ENCODE measurements at regions not wholly inside any gene's neighbourhood (a gene's known extent, or its start where the extent isn't known, plus 50 kb on each side); places are given as distances from the start of the nearest gene placed in this dataset.
"Not testable (repeated sequence)": the region's sequence is repeated elsewhere in the genome, so short reads cannot be mapped to it uniquely, and the experiment has no call there.

DNA sequence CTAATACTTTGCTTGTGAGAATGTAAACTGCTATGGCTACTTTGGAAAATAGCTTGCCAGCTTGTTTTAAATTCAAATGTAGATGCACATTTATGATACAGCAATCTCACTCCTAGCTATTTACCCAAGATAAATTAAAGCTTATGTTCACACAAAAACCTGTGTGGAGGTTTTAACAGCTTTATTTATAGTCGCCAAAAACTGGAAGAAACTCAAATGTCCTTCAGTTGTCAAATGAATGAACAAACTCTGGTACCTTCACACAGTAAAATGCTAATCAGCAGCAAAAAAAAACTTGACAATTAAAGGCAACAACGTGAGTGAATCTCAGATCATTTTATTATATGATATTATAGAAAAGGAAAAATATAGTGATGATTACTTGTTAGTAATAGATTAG is 248.6 kb upstream of the NECTIN3 start:
- DNase-seq: no peak

DNA sequence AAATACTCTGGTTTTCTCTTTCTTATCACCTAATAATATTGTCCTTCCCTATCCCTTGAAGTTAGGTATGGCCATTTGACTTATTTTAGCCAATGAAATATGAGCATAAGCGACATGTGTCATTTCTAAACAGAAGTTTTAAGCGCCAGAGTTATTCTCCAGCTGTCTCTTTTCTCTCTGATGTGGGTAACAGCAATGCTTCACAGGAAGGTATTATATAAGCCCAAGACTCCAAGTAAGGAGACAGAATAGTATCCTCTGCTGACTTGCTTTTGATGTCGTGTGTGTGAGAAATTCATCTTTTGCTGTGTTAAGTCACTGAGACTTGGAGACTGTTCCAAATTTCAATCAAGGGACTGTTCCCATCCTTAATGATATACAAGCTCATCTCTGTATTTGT is 224.6 kb upstream of the NECTIN3 start:
- no peak for DNase-seq

DNA sequence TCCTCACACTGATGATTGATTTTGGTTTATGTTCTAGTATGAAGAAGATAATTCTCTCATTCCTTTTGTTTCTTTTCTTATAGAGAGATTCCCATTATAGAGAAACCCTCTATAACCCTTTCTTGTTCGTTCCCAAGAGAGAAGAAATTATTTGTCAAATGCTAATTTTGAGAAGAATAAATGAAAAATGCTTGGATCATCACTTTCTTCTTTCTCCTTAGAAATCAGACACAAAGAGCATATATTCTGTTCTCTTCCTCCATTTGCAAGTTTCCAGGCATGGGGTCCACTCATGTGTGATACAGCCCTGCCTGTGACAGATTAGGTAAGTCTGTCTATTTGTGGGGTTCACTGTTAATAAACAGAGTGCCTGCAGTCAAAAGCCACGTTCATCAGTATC is 222.6 kb upstream of the NECTIN3 start:
- DNase-seq: no peak

DNA sequence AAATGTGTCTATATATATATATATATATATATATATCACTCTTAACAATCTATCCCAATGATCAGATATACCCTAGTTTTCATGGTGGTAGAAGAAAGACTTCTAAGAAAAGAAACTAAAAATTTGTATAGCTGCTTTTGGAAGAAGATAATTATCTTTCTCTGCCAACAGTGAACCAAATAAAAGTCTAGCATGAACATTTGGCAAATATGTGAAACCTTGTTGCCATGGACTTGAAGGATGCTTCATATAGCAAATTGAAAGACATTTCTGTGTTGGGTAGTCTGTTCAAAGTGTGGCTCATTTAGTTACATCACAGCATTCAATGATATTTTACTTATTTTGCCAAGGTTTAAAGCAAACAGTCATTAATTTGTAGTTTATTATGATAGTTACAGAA is 219.9 kb upstream of the NECTIN3 start:
- DNase-seq: no peak

DNA sequence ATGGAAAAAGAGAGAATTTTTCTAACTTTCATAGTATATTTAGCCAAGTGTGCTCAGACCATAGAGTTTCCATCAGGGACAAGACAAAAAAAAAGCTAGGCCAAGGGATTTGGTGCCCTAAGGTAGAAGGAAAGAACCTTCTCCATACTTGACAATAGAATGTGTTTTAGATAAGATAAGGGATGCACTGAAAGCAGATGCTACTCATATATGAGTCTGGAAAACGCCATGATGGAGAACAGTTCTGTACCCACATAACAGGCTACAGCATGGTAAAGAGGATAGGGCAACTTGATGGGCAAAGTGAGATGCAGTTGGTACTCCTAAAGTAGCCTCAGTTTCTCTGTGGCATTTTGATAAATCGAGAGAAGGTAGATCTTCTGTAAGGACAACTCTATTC is 216.4 kb upstream of the NECTIN3 start:
- DNase-seq: no peak

DNA sequence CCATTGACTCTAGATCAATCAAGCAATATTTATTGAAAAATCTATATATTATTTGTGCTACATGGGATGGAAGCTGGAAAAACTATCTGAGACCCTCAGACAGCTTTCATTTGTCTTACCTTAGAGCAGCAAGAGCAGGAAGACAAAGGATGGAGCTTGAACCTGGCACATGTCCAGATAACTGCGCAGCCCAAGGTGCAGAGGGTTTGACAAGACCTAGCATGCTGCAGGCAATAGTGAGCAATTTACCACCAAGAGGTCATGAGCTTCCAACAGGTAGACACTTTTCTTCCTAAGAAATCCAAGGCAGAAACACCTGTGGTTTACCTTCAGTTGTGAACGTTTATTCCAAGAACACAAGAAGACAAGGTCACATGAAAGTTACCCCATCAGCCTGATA is 214.7 kb upstream of the NECTIN3 start:
- no peak for DNase-seq

DNA sequence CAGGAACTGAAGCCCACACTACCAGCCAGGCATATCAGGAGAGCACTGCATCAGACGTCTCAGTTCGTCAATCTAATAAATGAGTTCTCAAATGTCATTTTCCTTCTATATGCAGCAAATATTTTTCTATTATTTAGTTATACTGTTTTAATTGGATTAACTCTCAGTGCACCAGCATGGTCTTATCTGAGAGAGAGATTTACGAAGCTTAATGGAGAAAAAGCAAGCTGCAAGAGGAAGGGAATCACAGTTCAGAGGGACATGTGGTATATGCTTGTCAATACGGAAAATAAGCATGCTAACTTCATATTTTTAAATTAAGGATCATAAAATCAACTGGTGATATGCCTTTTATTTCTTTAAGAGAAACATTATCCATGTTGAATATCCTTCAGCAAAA is 213.1 kb upstream of the NECTIN3 start:
- DNase-seq: no peak

DNA sequence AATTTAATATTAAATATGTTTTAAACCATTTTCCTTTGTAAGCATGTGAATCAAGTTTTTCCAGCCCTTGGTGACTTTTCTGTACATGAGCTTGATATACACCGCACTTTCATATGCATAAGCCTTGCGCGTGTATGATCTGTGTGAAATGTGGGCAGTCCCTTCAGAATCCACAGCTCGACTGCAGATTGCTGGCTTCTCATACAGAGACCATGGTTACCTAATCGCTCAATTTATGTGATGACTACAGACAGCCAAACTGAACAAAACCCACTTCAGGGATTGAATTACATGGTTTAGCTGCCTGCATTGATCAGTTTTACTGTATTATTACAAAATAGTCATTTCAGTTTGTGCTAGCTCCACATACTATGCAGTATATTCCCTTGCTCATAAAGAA is 212.3 kb upstream of the NECTIN3 start:
- DNase-seq: no peak

DNA sequence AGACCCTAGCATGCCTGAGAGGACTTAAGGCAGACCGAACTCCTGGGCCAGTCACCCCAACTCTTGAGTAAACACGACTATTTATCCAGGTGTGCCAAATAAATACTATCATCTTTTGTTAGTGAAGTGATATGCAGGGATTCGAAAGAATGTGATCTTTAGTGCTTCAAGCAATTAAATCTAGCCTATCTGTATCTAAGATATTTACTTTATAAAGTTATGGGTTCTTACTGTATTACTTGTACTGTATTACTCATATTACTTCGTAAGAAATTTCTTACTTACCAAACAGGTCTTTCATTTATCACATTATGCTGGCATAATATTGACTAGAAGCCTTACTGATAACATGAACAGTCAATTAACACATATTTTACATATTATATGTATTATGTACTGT is 211.6 kb upstream of the NECTIN3 start:
- no peak for DNase-seq

DNA sequence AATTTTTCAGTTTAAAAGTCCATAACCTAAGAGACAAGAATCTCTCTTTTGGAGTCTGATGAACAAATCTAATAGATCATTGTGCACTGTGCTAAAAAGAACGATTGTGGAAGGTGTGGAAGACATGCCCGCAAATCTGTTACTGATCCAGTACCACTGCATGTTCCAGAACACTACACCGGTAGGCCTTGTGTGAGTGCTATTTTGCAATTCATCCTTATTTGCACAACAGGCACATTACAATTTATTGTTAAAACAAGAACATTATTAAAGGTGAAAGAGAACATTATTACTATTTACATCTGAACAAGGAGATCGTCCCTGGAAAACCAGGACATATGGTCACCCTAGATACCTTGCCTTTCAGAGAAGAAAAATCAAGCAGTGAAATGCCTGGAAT is 205.7 kb upstream of the NECTIN3 start:
- DNase-seq: no peak

DNA sequence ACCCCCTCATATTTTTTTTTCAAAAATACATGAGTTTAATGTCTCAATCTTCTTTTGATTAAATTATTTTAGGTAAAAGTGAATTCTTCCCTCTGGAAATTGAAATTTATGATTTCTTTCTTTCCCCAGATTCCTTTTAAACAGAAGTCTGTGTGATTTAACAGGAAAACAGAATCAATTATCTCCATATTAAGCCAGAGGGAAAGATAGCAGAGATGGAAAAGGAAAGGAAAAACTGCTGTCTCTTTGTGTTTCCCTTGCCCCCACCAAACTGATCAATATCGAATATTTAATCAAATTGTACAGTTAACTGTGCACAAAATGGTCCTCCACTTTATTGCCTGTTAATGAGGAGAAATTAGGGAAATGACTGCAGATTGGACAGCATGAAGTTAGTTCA is 203.5 kb upstream of the NECTIN3 start:
- DNase-seq: no peak

DNA sequence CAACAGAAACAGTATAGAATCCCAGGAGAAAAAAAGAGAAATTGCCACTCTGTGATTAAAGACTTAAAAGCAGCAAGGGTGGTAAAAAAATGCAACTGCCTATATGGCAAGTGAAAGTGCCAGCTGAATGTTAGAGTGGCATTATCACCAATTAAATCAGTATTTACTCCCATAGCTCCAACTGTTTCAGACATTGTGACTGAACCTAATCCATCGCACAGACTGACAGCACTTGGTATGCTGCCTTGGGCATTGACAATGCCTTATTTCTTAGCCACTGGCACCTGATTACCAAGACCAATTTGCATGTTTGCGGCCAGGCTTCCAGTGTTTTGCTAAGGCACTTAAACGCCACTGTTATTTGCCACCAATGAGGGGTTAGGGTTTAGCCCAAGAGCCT is 201.9 kb upstream of the NECTIN3 start:
- no peak for DNase-seq

DNA sequence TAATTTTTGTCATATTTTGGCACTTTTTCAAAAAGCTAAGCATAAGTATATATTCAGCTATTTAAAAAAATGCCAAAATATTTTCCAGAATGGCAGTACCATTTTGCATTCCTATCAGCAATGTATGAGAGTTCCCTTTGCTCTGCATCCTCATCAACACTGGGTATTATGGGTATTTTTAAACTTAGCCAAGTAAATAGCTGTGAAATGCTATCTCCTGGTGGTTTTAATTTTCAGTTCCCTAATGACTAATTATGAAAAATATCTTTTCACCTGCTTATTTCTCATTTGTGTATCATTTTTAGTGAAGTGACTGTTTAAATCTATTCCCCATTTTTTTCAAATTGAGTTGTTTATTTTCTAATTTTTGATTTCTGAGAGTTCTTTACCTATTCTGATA is 199.7 kb upstream of the NECTIN3 start:
- no peak for DNase-seq

DNA sequence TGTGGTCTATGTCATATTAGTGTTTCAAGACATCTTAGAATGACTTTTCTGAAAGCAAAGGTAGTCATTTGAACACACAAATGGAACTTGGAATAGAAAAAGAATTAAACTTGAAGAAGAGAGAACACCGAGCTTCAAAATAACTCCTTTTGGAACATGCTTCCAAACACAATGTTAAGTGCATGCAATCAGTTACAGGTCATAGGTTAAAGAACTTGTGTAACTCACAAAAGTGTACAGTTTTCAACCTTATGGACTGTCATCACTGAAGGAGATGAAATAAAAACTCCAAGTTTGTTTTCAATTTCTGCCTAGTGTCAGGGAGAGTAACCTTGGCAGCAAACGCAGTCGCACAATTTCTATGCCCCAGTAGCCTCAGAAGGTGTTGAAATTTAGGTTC is 192.9 kb upstream of the NECTIN3 start:
- no peak for DNase-seq

DNA sequence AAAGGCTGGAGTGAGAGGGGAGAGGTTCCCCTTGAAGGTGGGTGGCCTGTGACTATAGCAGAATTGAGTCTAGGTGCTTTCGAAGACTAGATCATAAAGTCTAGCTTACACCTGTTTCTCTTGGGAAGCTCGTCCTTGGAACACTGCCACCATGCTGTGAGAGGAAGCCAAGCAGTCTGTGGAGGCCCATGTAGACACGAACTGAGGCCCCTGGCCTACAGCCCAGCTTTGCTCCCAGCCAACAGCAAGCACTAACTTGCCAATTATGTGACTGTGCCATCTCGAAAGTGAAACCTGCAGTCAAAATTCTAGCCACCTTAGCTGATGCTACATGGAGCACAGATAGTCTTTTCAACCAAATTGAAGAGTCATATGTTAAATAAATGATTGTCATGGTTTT is 190.5 kb upstream of the NECTIN3 start:
- peak in 9 of 14 donors; percentile 6 to 55 (median 23) for DNase-seq

DNA sequence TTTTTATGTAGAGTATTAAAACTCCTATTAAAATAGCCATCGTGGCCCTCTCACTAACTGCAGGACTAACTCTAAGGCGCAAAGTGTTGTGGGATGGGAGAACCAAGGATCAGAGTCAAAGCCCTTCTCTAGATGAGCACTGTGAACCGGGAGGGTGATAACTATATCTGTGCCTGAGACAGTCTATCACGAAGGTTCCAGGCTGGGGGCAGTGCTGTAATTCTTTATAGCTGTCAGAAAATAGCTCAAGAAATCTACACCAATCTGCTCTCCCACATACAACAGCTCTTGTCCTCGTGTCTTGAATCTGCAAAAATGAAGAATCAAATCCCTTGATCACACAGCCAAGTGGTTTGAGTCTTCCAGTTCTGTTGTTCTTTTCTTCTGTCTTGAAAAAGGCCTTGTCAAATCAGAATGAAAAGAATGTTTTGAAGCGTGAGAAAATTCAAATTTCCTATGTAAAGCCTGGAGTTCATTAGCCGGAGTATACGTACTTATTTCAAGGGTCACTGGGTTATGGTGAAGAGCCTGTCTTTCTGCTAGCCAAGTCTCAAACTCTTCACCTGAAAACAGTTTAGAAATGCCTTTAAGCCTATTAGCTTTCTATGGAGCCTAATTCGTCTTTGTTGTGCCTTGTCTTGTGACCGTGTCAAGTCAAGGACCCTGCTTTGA is 185.3 kb upstream of the NECTIN3 start:
- no peak for DNase-seq

DNA sequence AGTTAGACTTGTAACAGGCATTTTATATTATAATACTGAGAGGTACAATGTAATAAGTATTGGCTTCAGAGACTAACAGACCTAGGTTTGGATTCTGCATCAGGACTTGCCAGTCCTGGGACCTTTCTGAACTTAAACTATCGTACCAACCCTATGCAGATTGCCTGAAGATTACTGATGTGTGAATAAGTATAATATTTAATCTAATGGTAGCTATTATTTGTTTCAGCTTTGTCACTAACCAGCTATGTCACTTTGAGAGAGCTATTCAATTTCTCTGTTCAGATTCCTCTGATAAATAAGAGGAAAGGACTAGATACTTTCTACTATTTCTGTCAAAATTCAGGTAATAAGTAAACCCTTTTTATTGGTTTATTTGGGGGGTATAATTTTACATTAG is 184.4 kb upstream of the NECTIN3 start:
- DNase-seq: no peak

DNA sequence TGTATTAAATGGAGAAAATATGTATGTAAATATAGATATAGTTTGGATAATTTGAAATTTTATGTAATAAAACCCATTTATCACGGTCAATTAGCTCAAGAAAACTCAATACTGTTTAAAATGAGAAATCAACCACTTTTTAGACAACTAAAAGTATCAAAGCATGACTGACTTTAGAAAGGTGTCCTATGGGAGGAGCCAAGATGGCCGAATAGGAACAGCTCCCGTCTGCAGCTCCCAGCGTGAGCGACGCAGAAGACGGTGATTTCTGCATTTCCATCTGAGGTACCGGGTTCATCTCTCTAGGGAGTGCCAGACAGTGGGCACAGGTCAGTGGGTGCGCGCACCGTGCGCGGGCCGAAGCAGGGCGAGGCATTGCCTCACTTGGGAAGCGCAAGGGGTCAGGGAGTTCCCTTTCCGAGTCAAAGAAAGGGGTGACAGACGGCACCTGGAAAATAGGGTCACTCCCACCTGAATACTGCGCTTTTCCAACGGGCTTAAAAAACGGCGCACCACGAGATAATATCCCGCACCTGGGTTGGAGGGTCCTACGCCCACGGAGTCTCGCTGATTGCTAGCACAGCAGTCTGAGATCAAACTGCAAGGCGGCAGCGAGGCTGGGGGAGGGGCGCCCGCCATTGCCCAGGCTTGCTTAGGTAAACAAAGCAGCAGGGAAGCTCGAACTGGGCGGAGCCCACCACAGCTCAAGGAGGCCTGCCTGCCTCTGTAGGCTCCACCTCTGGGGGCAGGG is 182.8 kb upstream of the NECTIN3 start:
- not testable (repeated sequence) for DNase-seq

DNA sequence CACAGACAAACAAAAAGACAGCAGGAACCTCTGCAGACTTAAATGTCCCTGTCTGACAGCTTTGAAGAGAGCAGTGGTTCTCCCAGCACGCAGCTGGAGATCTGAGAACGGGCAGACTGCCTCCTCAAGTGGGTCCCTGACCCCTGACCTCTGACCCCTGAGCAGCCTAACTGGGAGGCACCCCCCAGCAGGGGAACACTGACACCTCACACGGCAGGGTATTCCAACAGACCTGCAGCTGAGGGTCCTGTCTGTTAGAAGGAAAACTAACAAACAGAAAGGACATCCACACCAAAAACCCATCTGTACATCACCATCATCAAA is 182.3 kb upstream of the NECTIN3 start:
- not testable (repeated sequence) for DNase-seq

DNA sequence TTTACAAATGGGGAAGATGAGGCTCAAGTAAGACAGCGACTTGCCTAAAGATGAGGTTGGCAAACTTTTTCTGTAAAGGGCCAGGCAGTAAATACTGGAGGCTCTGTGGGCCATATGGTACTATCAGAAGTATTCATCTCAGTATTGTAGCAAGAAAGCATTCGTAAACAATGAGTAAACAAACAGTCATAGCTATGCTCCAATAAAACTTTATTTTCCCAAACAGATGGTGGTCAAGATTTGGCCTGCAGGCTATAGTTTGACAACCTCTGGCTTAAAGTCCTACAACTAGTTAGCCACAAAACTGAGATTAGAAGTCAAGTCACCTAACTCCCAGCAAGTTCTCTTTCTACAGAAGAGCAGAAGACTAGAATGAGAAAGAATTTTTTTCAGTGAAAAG is 177.0 kb upstream of the NECTIN3 start:
- DNase-seq: no peak

DNA sequence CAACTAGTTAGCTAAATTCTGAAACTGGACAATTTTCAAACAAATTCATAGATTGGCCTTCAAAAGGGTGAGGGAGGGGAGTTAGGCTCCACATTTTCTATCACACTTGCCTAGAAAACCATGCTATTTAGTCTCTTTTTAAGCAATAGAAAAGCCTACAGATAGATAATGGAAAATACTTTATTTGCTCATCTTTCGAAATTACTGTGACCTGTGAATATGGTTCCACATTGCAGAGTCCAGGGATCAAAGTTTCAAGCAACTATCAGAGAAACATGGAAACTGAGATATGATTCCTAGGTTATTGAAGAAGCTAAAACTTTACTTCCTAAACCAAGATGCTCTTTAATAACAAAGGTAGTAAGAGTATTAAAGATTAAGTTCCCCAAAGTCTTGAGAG is 176.6 kb upstream of the NECTIN3 start:
- DNase-seq: no peak

DNA sequence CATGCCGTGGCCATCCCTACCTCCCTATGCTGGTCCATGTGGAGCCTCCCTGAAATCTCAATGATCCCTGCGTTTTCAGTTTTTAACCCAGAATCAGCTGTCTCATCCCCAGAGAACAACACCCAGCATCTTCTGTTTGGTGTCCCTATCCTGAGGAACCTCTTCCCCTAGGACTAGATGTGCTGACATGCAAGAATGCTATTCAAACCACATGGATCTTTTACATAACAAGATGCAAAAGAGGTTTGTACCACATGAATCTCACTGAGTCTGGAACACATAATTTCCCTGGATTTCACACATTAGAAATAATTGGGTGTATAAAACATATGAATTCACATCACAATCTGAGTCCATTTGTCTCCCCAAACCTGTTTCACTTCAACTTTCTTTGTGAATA is 174.6 kb upstream of the NECTIN3 start:
- DNase-seq: no peak

DNA sequence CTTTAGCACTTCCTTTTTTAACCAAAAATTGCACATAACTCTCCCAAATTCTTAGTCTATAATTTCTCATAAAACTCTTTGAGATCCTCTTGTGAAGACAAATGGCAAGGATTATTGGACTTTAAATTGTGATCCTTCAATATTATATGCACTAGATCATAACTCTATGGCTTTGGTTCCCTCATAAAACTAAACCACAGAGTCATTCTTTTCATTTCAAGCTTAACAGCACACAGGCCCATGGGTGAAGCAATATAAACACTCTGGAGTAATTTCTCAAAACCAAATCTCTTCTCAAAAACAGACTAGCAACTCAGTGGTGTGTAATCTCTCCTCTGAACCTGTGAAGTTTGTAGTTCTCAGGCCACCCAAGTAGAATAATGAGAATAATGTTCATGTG is 171.0 kb upstream of the NECTIN3 start:
- no peak for DNase-seq

DNA sequence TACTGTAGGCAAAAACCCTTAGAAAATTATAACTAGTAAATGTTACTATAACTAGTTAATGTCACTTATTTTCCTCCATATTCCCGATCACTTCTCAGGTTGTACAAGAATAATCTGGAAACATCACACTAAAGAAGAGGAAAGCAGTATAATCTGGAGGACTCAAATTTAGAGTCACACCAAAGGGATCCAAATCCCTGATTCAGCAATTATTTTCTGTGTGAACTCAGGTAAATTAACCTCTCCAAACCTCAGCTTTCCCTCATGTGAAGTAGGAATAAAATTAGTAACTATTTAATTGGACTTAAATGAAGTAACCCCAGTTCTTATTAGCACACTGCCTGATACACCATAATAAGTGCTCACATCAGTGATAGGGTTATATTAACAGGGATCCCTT is 170.1 kb upstream of the NECTIN3 start:
- no peak for DNase-seq

All from C1 segment of cervical spinal cord (tissue), 14 donors.